Mucosa of stomach (tissue), 1 donor: ENCODE measurements at regions not wholly inside any gene's neighbourhood (a gene's known extent, or its start where the extent isn't known, plus 50 kb on each side); places are given as distances from the start of the nearest gene placed in this dataset.
"Not testable (repeated sequence)": the region's sequence is repeated elsewhere in the genome, so short reads cannot be mapped to it uniquely, and the experiment has no call there.

Source experiments
- H3K27me3 ChIP-seq: one replicate; pipeline ENCODE4 v1.7.0; 2013; ENCODE audit warnings: mild to moderate bottlenecking, low read length; ENCODE audit not compliant: control insufficient read depth, insufficient read depth
- H3K36me3 ChIP-seq: one replicate; pipeline ENCODE4 v1.7.0; 2013; ENCODE audit warnings: low read length; ENCODE audit not compliant: control insufficient read depth, insufficient read depth
- H3K4me1 ChIP-seq: one replicate; pipeline ENCODE4 v1.7.0; 2013; ENCODE audit warnings: mild to moderate bottlenecking, low read length; ENCODE audit not compliant: control insufficient read depth, insufficient read depth
- H3K4me3 ChIP-seq: one replicate; pipeline ENCODE4 v1.7.0; 2013; ENCODE audit warnings: low read length
- H3K9ac ChIP-seq: one replicate; pipeline ENCODE4 v1.7.0; 2013; ENCODE audit warnings: mild to moderate bottlenecking, low read length, moderate library complexity
- H3K9me3 ChIP-seq: one replicate; pipeline ENCODE4 v1.7.0; 2013; ENCODE audit warnings: mild to moderate bottlenecking, low read length, moderate library complexity; ENCODE audit not compliant: control insufficient read depth
- donor health status: Pancreatic carcinoma.

GRCh38 chr2:111496176-111496575 lies 375.5 kb downstream of the BCL2L11 start:
- H3K36me3 ChIP-seq, H3K9me3 ChIP-seq, H3K9ac ChIP-seq, H3K4me1 ChIP-seq, H3K4me3 ChIP-seq, H3K27me3 ChIP-seq: not testable (repeated sequence)

GRCh38 chr2:111496860-111497259 lies 376.1 kb downstream of the BCL2L11 start:
- not testable (repeated sequence) for H3K36me3 ChIP-seq, H3K9ac ChIP-seq, H3K9me3 ChIP-seq, H3K4me3 ChIP-seq, H3K4me1 ChIP-seq, H3K27me3 ChIP-seq

- H3K4me1 ChIP-seq, H3K4me3 ChIP-seq, H3K36me3 ChIP-seq, H3K9ac ChIP-seq, H3K27me3 ChIP-seq, H3K9me3 ChIP-seq: not testable (repeated sequence)
These were observed 376.6 kb downstream of the BCL2L11 start for GRCh38 chr2:111497270-111497669.

GRCh38 chr2:111500536-111501062 lies 379.9 kb downstream of the BCL2L11 start:
- not testable (repeated sequence) for H3K4me3 ChIP-seq, H3K36me3 ChIP-seq, H3K27me3 ChIP-seq, H3K9me3 ChIP-seq, H3K4me1 ChIP-seq, H3K9ac ChIP-seq

- H3K27me3 ChIP-seq, H3K9me3 ChIP-seq, H3K9ac ChIP-seq, H3K36me3 ChIP-seq, H3K4me3 ChIP-seq, H3K4me1 ChIP-seq: not testable (repeated sequence)
These were observed 380.0 kb downstream of the ANAPC1 start for GRCh38 chr2:111503844-111504570.

GRCh38 chr2:111504571-111504942 lies 379.4 kb downstream of the ANAPC1 start:
- not testable (repeated sequence) for H3K27me3 ChIP-seq, H3K9ac ChIP-seq, H3K9me3 ChIP-seq, H3K36me3 ChIP-seq, H3K4me1 ChIP-seq, H3K4me3 ChIP-seq

- H3K9ac ChIP-seq, H3K4me1 ChIP-seq, H3K36me3 ChIP-seq, H3K9me3 ChIP-seq, H3K4me3 ChIP-seq, H3K27me3 ChIP-seq: not testable (repeated sequence)
These were observed 378.7 kb downstream of the ANAPC1 start for GRCh38 chr2:111505267-111505666.

- H3K9ac ChIP-seq, H3K4me3 ChIP-seq, H3K9me3 ChIP-seq, H3K4me1 ChIP-seq, H3K36me3 ChIP-seq, H3K27me3 ChIP-seq: not testable (repeated sequence)
These were observed 377.1 kb downstream of the ANAPC1 start for GRCh38 chr2:111506936-111507335.

GRCh38 chr2:111509225-111509869 lies 374.6 kb downstream of the ANAPC1 start:
- not testable (repeated sequence) for H3K36me3 ChIP-seq, H3K9me3 ChIP-seq, H3K27me3 ChIP-seq, H3K4me1 ChIP-seq, H3K9ac ChIP-seq, H3K4me3 ChIP-seq

GRCh38 chr2:111510384-111510783 lies 373.6 kb downstream of the ANAPC1 start:
- H3K27me3 ChIP-seq, H3K4me3 ChIP-seq, H3K9me3 ChIP-seq, H3K4me1 ChIP-seq, H3K36me3 ChIP-seq, H3K9ac ChIP-seq: not testable (repeated sequence)

- not testable (repeated sequence) for H3K36me3 ChIP-seq, H3K4me1 ChIP-seq, H3K4me3 ChIP-seq, H3K9me3 ChIP-seq, H3K27me3 ChIP-seq, H3K9ac ChIP-seq
These were observed 372.9 kb downstream of the ANAPC1 start for GRCh38 chr2:111511062-111511461.

GRCh38 chr2:111512378-111512777 lies 371.6 kb downstream of the ANAPC1 start:
- H3K9ac ChIP-seq, H3K9me3 ChIP-seq, H3K36me3 ChIP-seq: not testable (repeated sequence)

GRCh38 chr2:111514138-111514537 lies 369.9 kb downstream of the ANAPC1 start:
- H3K9me3 ChIP-seq, H3K4me1 ChIP-seq, H3K27me3 ChIP-seq, H3K4me3 ChIP-seq, H3K36me3 ChIP-seq, H3K9ac ChIP-seq: not testable (repeated sequence)

More at GRCh38 chr2:111512378-111512777, 371.6 kb downstream of the ANAPC1 start:
- H3K27me3 ChIP-seq, H3K4me1 ChIP-seq, H3K4me3 ChIP-seq: not testable (repeated sequence)
